Caco-2 (cell line): ENCODE measurements at regions not wholly inside any gene's neighbourhood (a gene's known extent, or its start where the extent isn't known, plus 50 kb on each side); places are given as distances from the start of the nearest gene placed in this dataset.

Experiments
- BruUV-seq: library from RNA; stranded (reverse); fragments of 400-500 nt; replicated peaks from 2 replicates; lab custom pipeline; 2021; lab: Mats Ljungman, UMichigan
- CTCF ChIA-PET: fragments of 300-600 bp; sonication (Branson Sonifier 250); formaldehyde crosslinking; loops from one replicate; lab custom pipeline; 2022; ENCODE audit warnings: antibody characterized with exemption; lab: Charles Lee
- POLR2A ChIA-PET: fragments of 300-600 bp; sonication (Branson Sonifier 250); formaldehyde crosslinking; loops from one replicate; lab custom pipeline; 2022; ENCODE audit warnings: antibody characterized with exemption; lab: Charles Lee
- DNase-seq, 2 experiments: peaks; one replicate each; pipeline versions ENCODE4 v3.0.0 to v3.0.0-alpha.2; 2020 to 2022
- H3K27me3 ChIP-seq: replicated peaks from 2 replicates; pipeline ENCODE4 v1.6.0; 2011; ENCODE audit warnings: low read length; ENCODE audit not compliant: control insufficient read depth, insufficient read depth
- H3K36me3 ChIP-seq: 2 replicates; pipeline ENCODE4 v1.5.1; 2011; ENCODE audit warnings: low read length; ENCODE audit not compliant: control insufficient read depth, insufficient read depth
- H3K4me1 ChIP-seq: fragments of 250-450 bp; sonication (Bioruptor Pico); 2 replicates; pipeline ENCODE4 v1.5.1; 2020; ENCODE audit warnings: mild to moderate bottlenecking
- H3K4me3 ChIP-seq: 2 replicates; pipeline ENCODE4 v1.5.1; 2011; ENCODE audit warnings: low read depth, mild to moderate bottlenecking, control low read depth, low read length
- H3K9me3 ChIP-seq: fragments of 250-450 bp; sonication (Bioruptor Pico); 2 replicates; pipeline ENCODE4 v1.5.1; 2020; ENCODE audit warnings: mild to moderate bottlenecking, moderate library complexity
- H3K27ac Mint-ChIP-seq: one replicate; pipeline ENCODE4 v1.8.0; 2022; ENCODE audit warnings: mixed read lengths; ENCODE audit not compliant: unreplicated experiment
- H3K27me3 Mint-ChIP-seq: one replicate; pipeline ENCODE4 v1.8.0; 2022; ENCODE audit warnings: mixed read lengths; ENCODE audit not compliant: insufficient read depth, unreplicated experiment
- H3K36me3 Mint-ChIP-seq: one replicate; pipeline ENCODE4 v1.8.0; 2022; ENCODE audit warnings: mild to moderate bottlenecking, mixed read lengths; ENCODE audit not compliant: insufficient read depth, unreplicated experiment
- H3K4me1 Mint-ChIP-seq: one replicate; pipeline ENCODE4 v1.8.0; 2022; ENCODE audit warnings: low read depth, mixed read lengths; ENCODE audit not compliant: unreplicated experiment
- H3K4me3 Mint-ChIP-seq: one replicate; pipeline ENCODE4 v1.8.0; 2022; ENCODE audit warnings: mild to moderate bottlenecking, moderate library complexity, mixed read lengths; ENCODE audit not compliant: unreplicated experiment
- H3K9me3 Mint-ChIP-seq: one replicate; pipeline ENCODE4 v1.8.0; 2022; ENCODE audit warnings: mixed read lengths; ENCODE audit not compliant: unreplicated experiment
- intact Hi-C: fragments of 100-400 bp; cut with micrococcal nuclease; formaldehyde crosslinking; loops from one replicate; pipeline ENCODE4 v1.10.0; 2022; ENCODE audit not compliant: unreplicated experiment
- TF ChIP-seq, protein P1 (sequence below), 2 experiments: fragments of 200-600 bp in 1 of 2; IDR thresholded peaks; 1 replicate in 1 of 2; 2 replicates in 1 of 2; pipeline versions ENCODE4 v1.5.1 to v1.8.0; 2011 to 2022; ENCODE audit warnings: antibody characterized with exemption in 1 of 2, control low read depth in 1 of 2, inconsistent platforms in 1 of 2, low read depth in 1 of 2, low read length in 1 of 2, mild to moderate bottlenecking in 1 of 2, moderate library complexity in 1 of 2; ENCODE audit not compliant: insufficient read depth in 1 of 2, severe bottlenecking in 1 of 2, unreplicated experiment in 1 of 2

DNA sequence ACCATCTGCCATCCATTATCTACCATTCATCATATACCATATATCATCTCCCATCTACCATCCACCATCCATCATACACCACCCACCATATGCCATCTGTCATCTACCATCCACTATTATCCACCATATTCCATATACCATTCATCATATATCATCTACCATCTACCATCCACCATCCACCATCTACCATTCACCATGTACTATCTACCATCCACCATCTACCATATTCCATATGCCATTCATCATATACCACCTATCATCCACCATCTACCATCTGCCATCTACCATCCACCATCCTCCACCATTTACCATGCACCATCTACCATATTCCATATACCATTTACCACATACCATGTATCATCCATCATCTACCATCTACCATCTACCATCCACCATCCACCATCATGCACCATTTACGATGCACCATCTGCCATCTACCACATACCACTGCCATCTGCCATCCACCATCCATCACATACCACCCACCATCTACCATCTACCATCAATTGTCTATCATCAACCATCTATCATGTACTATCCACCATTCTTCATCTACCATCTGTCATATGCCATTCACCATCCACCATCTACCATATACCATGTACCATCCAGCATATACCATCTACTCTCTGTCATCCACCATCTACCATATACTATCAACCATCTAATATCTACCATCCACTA lies 50.6 kb upstream of the RAB4A start:
- TF ChIP-seq, protein P1, sequence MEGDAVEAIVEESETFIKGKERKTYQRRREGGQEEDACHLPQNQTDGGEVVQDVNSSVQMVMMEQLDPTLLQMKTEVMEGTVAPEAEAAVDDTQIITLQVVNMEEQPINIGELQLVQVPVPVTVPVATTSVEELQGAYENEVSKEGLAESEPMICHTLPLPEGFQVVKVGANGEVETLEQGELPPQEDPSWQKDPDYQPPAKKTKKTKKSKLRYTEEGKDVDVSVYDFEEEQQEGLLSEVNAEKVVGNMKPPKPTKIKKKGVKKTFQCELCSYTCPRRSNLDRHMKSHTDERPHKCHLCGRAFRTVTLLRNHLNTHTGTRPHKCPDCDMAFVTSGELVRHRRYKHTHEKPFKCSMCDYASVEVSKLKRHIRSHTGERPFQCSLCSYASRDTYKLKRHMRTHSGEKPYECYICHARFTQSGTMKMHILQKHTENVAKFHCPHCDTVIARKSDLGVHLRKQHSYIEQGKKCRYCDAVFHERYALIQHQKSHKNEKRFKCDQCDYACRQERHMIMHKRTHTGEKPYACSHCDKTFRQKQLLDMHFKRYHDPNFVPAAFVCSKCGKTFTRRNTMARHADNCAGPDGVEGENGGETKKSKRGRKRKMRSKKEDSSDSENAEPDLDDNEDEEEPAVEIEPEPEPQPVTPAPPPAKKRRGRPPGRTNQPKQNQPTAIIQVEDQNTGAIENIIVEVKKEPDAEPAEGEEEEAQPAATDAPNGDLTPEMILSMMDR (IDR thresholded peaks at IDR 0.05; ENCODE audit: insufficient read depth in 1 of 2, low read depth in 1 of 2, low read length in 1 of 2, severe bottlenecking in 1 of 2, unreplicated experiment in 1 of 2), result no peak
- no peak overlapping the region for H3K27ac Mint-ChIP-seq
- Histone ChIP-seq H3K4me3 (no peak overlapping the region), H3K27me3 (no peaks in the 10 kb centered on the region), H3K4me1 (peaks cover 59% of the 10 kb centered on the region), H3K9me3 (no peaks in the 10 kb centered on the region), H3K36me3 (no peaks in the 10 kb centered on the region)
- BruUV-seq, result no TSS peak
- H3K27me3 Mint-ChIP-seq, result no peaks in the 10 kb centered on the region
- CTCF ChIA-PET, result no interaction called here
- H3K4me3 Mint-ChIP-seq, result no peak overlapping the region
- H3K4me1 Mint-ChIP-seq, result peaks cover 15% of the 10 kb centered on the region
- H3K9me3 Mint-ChIP-seq, result no peaks in the 10 kb centered on the region
- DNase-seq, result no peak
- H3K36me3 Mint-ChIP-seq, result no peaks in the 10 kb centered on the region
- POLR2A ChIA-PET, result no interaction called here
- intact Hi-C loops, result loop anchor here (2.0 to 10.0 kb wide), 5 partner anchors 126 to 383 kb away; no protein-coding TSS in a partner anchor

DNA sequence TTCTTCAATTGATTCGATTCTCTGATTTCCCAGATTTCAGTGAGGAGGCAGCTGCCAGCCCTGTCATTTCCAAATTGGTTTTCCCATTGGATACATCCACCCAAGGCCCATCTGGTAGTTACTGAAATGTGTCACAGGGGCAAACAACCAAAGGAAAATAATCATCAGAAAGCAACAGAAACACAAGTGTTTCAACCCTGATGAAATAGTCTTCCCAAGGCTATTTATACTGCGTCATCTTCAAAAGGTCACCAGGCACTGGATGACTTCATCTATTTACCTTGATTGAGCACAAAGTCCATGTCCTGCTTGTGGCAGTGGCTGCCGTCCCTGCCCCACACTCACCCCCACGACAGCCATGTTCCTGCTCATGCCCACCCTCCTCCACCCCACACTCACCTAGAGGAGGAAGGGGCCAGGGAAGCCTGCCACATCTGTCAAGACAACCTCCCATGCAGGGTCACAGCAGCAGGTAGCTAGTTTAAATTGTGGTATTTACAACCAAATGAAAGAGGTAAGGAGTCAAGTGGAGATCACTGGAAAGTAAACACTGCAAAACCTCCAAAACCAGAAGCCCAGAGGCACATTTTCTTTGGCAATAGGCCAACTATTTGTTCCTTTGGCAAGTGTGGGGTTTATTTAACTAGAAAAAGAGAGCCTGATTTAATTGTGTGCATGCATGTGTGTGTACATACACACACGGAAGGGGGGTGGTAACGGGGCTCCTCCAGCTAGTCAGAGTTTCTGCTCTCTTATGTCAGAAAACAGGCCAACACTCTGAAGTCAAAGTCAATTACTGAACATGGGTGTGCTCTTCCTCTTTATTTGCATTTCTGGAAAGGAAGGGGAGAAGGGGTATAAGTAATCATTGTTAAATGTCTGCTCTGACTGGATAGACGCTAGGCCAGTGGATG lies 49.5 kb upstream of the RAB4A start:
- POLR2A ChIA-PET, result no interaction called here
- H3K9me3 Mint-ChIP-seq, result no peaks in the 10 kb centered on the region
- no peaks in the 10 kb centered on the region for H3K27me3 ChIP-seq
- CTCF ChIA-PET, result interaction anchor here (0.9 kb wide), 1 partner anchor 383 kb away, joined by 3 read pairs; no protein-coding TSS in a partner anchor
- H3K36me3 ChIP-seq, result no peaks in the 10 kb centered on the region
- H3K9me3 ChIP-seq, result no peaks in the 10 kb centered on the region
- TSS peak; percentile 97 for BruUV-seq
- no peak overlapping the region for H3K4me3 ChIP-seq
- H3K27ac Mint-ChIP-seq, result no peak overlapping the region
- H3K36me3 Mint-ChIP-seq, result no peaks in the 10 kb centered on the region
- peak; percentile 83 to 89 for DNase-seq
- H3K4me1 Mint-ChIP-seq, result peaks cover 15% of the 10 kb centered on the region
- no peak overlapping the region for H3K4me3 Mint-ChIP-seq
- TF ChIP-seq, protein P1 (IDR thresholded peaks at IDR 0.05; ENCODE audit: insufficient read depth in 1 of 2, low read depth in 1 of 2, low read length in 1 of 2, severe bottlenecking in 1 of 2, unreplicated experiment in 1 of 2), result no peak
- intact Hi-C loops, result loop anchor here (1.0 to 10.0 kb wide), 6 partner anchors 11 to 384 kb away; no protein-coding TSS in a partner anchor
- H3K27me3 Mint-ChIP-seq, result no peaks in the 10 kb centered on the region
- peaks cover 64% of the 10 kb centered on the region for H3K4me1 ChIP-seq
